Testis (tissue), 2 donors: ENCODE measurements at regions not wholly inside any gene's neighbourhood (a gene's known extent, or its start where the extent isn't known, plus 50 kb on each side); places are given as distances from the start of the nearest gene placed in this dataset.

ENCODE experiments used
- DNase-seq: peaks from one replicate; pipeline ENCODE4 v3.0.0-alpha.2; 2019
- H3K27ac ChIP-seq, 2 donors: fragments of 200-600 bp; sonication (generic); one replicate each; pipeline ENCODE4 v1.5.1; 2019
- H3K27me3 ChIP-seq: fragments of 200-600 bp; sonication (generic); one replicate; pipeline ENCODE4 v1.5.1; 2019
- H3K36me3 ChIP-seq: fragments of 200-600 bp; sonication (generic); one replicate; pipeline ENCODE4 v1.5.1; 2017; ENCODE audit warnings: low read depth; ENCODE audit errors: missing control alignments
- H3K4me1 ChIP-seq: fragments of 200-600 bp; sonication (generic); one replicate; pipeline ENCODE4 v1.5.1; 2019
- H3K4me3 ChIP-seq, 2 donors: fragments of 200-600 bp; sonication (generic); one replicate each; pipeline ENCODE4 v1.5.1; 2017 to 2019
- H3K9me3 ChIP-seq: fragments of 200-600 bp; sonication (generic); one replicate; pipeline ENCODE4 v1.5.1; 2017
- CTCF ChIP-seq, 3 experiments: fragments of 450-650 bp in 2 of 3; fragments of 200-600 bp in 1 of 3; sonication (generic) in 1 of 3; IDR thresholded peaks; one replicate each; pipeline ENCODE4 v1.5.1; 2016 to 2019; ENCODE audit warnings: antibody characterized with exemption in 3 of 3, mild to moderate bottlenecking in 2 of 3, moderate library complexity in 1 of 3
- POLR2A ChIP-seq: fragments of 450-650 bp; IDR thresholded peaks from one replicate; pipeline ENCODE4 v1.6.1; 2017; ENCODE audit warnings: antibody characterized with exemption, mild to moderate bottlenecking, moderate library complexity
- WGBS, 2 donors: methylation state at CpG; one replicate each; pipeline ENCODE4 v1.1.5; 2018; 5-methylcytosine and 5-hydroxymethylcytosine counted together
- intact Hi-C: fragments of 100-400 bp; cut with DNase I; formaldehyde crosslinking; loops from one replicate; pipeline ENCODE4 v1.15.1; 2023; ENCODE audit warnings: low total_unique reads

GRCh38 chr1:181863736-181864135, 197.8 kb downstream of the ZNF648 start:
- peaks cover 3% of the 10 kb centered on the region for H3K36me3 ChIP-seq
- H3K4me1 ChIP-seq = no peaks in the 10 kb centered on the region
- no peaks in the 10 kb centered on the region for H3K9me3 ChIP-seq
- intact Hi-C loops = no loop called here
- 84 to 95% methylated on average over 1 of the region's 1 CpG for WGBS, 2 donors
- H3K27me3 ChIP-seq = no peaks in the 10 kb centered on the region
- TF ChIP-seq CTCF (IDR thresholded peaks at IDR 0.05) (no peak), POLR2A (no peak)
- no peak overlapping the region for H3K27ac ChIP-seq
- H3K4me3 ChIP-seq = no peak overlapping the region
- DNase-seq = no peak

- intact Hi-C loops = no loop called here
- peaks cover 3% of the 10 kb centered on the region for H3K36me3 ChIP-seq
- DNase-seq = no peak
- H3K27me3 ChIP-seq = no peaks in the 10 kb centered on the region
- TF ChIP-seq POLR2A = no peak
- TF ChIP-seq CTCF (IDR thresholded peaks at IDR 0.05) = no peak
- no peak overlapping the region for H3K27ac ChIP-seq
- no peak overlapping the region for H3K4me3 ChIP-seq
- WGBS, 2 donors = 62 to 76% methylated on average over 3 of the region's 3 CpGs
- H3K9me3 ChIP-seq = no peaks in the 10 kb centered on the region
- H3K4me1 ChIP-seq = no peaks in the 10 kb centered on the region
These were observed 198.5 kb downstream of the ZNF648 start for GRCh38 chr1:181863006-181863405.

GRCh38 chr1:181858135-181858534, 203.4 kb downstream of the ZNF648 start:
- no peak for DNase-seq
- 75 to 82% methylated on average over 4 of the region's 4 CpGs for WGBS, 2 donors
- TF ChIP-seq POLR2A (no peak), CTCF (IDR thresholded peaks at IDR 0.05) (no peak)

More at GRCh38 chr1:181858135-181858534, 203.4 kb downstream of the ZNF648 start:
- Histone ChIP-seq H3K9me3 (no peaks in the 10 kb centered on the region), H3K27me3 (no peaks in the 10 kb centered on the region), H3K4me3 (no peak overlapping the region), H3K4me1 (no peaks in the 10 kb centered on the region), H3K27ac (no peak overlapping the region), H3K36me3 (no peaks in the 10 kb centered on the region)
- intact Hi-C loops = no loop called here
